ENCODE measurements at regions not wholly inside any gene's neighbourhood (a gene's known extent, or its start where the extent isn't known, plus 50 kb on each side); places are given as distances from the start of the nearest gene placed in this dataset.

DNA sequence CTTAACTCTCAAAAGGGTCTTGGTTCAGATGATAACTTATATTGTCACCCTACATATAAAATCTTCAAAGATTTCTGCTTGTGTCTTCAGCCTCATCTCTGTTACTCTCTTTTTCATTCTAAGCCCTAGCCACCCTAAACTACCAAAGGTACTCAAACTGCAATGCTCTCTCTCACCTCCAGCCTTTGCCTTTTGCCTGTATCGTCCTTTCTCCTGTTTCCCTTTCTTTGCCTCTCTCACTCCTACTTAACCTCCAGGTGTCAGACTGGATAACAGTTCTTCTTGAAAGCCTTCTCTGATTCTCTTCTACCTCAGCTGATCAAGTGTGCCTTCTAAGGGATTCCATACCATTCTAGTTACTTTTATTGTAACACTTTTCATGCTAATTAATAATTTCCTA lies 149.8 kb downstream of the SERPINI1 start:
- TF ChIP-seq, protein P1, sequence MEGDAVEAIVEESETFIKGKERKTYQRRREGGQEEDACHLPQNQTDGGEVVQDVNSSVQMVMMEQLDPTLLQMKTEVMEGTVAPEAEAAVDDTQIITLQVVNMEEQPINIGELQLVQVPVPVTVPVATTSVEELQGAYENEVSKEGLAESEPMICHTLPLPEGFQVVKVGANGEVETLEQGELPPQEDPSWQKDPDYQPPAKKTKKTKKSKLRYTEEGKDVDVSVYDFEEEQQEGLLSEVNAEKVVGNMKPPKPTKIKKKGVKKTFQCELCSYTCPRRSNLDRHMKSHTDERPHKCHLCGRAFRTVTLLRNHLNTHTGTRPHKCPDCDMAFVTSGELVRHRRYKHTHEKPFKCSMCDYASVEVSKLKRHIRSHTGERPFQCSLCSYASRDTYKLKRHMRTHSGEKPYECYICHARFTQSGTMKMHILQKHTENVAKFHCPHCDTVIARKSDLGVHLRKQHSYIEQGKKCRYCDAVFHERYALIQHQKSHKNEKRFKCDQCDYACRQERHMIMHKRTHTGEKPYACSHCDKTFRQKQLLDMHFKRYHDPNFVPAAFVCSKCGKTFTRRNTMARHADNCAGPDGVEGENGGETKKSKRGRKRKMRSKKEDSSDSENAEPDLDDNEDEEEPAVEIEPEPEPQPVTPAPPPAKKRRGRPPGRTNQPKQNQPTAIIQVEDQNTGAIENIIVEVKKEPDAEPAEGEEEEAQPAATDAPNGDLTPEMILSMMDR (IDR thresholded peaks at IDR 0.05; ENCODE audit: unreplicated experiment) = no peak
- H3K27ac Mint-ChIP-seq = no peak overlapping the region

DNA sequence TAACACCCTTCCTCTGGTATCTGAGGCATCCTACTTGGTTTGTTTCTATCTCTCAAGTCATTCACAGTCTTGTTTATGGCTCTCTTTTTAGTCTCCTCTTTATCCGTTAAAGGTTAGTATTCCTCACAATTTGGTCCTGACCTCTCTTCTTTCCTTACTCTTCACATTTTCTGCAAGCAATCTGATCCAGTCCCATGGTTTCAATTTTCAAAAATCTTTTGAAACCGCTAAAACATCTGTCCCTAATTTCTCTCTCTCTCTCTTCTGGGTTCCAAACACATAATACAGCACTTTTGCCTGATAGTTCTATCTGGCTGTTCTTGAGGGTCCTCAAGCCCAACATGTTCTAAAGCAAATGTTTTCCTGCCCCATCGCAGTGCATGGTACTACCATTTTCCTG lies 149.0 kb downstream of the SERPINI1 start:
- DNase-seq (ENCODE audit: low spot score in 2 of 2, unreplicated experiment in 2 of 2) = no peak
- Mint-ChIP-seq H3K4me1 (peaks cover 51% of the 10 kb centered on the region), H3K36me3 (no peaks in the 10 kb centered on the region), H3K4me3 (no peak overlapping the region), H3K9me3 (no peaks in the 10 kb centered on the region), H3K27ac (no peak overlapping the region), H3K27me3 (ENCODE audit: low read depth) (peaks cover 1% of the 10 kb centered on the region)
- TF ChIP-seq, protein P1 (IDR thresholded peaks at IDR 0.05; ENCODE audit: unreplicated experiment) = no peak

More for the DNA sequence above, 149.8 kb downstream of the SERPINI1 start:
- no peaks in the 10 kb centered on the region for H3K9me3 Mint-ChIP-seq
- no peak for DNase-seq (ENCODE audit: low spot score in 2 of 2, unreplicated experiment in 2 of 2)
- peaks cover 1% of the 10 kb centered on the region for H3K27me3 Mint-ChIP-seq (ENCODE audit: low read depth)
- no peaks in the 10 kb centered on the region for H3K36me3 Mint-ChIP-seq
- H3K4me3 Mint-ChIP-seq = no peak overlapping the region
- H3K4me1 Mint-ChIP-seq = peaks cover 48% of the 10 kb centered on the region

DNA sequence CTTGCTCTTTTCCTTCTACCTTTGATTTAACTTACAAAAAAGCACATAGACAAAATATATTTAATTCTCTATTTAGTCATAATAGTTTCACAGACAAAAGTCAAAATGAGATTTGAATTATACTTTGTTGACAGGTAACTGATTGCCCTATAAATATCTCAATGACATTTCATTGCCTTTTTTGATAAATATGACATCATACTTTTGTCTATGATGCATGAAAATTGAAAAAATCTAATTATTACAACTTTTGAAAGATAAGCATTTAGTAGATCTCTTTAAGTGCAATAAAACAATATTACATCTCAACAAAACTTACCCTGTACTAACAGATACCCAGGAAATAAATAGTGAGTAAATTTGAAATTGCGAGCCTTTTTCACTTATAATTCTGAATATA lies 147.9 kb downstream of the SERPINI1 start:
- H3K27me3 Mint-ChIP-seq (ENCODE audit: low read depth) = peaks cover 1% of the 10 kb centered on the region
- H3K4me3 Mint-ChIP-seq = no peak overlapping the region
- TF ChIP-seq, protein P1 (IDR thresholded peaks at IDR 0.05; ENCODE audit: unreplicated experiment) = no peak
- peaks cover 51% of the 10 kb centered on the region for H3K4me1 Mint-ChIP-seq
- H3K27ac Mint-ChIP-seq = no peak overlapping the region
- no peak for DNase-seq (ENCODE audit: low spot score in 2 of 2, unreplicated experiment in 2 of 2)
- H3K36me3 Mint-ChIP-seq = no peaks in the 10 kb centered on the region
- no peaks in the 10 kb centered on the region for H3K9me3 Mint-ChIP-seq

DNA sequence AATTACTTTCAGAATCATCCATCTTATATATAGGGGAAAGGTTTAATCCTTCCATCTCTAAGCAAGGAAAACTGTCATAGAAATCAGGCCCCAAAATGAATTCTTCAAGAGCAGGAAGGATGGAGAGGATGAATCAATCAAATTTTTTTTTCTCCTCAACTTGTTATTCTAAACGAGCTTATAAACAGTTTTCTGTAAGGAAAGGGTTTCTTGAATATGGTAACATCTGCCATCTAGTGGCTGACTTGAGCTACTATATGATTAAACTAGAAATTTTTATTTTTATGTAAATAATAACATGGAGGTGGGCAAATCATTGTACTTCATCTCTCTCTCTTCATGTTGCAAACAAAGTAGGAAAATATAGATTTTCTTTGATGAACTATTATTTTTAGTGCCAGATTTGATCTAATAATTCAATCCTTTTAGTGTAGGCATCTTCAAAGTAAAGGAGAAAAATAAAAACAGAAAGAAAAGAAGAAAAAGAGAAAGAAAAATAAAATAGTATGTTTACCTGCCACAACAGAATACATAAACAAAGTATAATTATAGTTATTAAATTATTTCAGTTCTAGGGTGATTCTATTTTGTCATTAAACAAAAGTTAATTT lies 146.6 kb downstream of the SERPINI1 start:
- Mint-ChIP-seq H3K27me3 (ENCODE audit: low read depth) (peaks cover 1% of the 10 kb centered on the region), H3K4me3 (no peak overlapping the region), H3K27ac (no peak overlapping the region), H3K9me3 (no peaks in the 10 kb centered on the region), H3K36me3 (no peaks in the 10 kb centered on the region), H3K4me1 (peaks cover 49% of the 10 kb centered on the region)
- no peak for DNase-seq (ENCODE audit: low spot score in 2 of 2, unreplicated experiment in 2 of 2)
- TF ChIP-seq, protein P1 (IDR thresholded peaks at IDR 0.05; ENCODE audit: unreplicated experiment) = peak; percentile 84

DNA sequence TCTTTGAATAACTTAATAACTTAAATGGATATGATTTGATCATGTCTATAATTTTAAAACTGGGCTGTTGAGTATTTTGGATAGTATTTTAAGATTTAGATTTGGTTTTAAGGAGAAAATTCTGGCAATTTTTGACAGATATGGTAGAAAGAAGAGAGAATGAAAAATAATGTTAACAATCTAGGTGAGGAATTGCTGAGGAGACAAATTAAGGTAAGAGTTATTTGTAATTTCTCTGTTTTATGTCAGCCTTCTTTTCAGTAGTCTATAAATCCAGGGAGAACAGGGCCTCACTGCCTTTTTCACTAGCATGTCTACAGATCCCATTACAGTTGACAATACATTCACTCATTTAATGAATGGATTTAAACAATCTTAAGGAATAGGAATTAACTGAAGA lies 144.7 kb downstream of the SERPINI1 start:
- Mint-ChIP-seq H3K4me3 (no peak overlapping the region), H3K36me3 (no peaks in the 10 kb centered on the region), H3K4me1 (peaks cover 46% of the 10 kb centered on the region), H3K27ac (no peak overlapping the region), H3K27me3 (ENCODE audit: low read depth) (no peaks in the 10 kb centered on the region), H3K9me3 (no peaks in the 10 kb centered on the region)
- DNase-seq (ENCODE audit: low spot score in 2 of 2, unreplicated experiment in 2 of 2) = no peak
- TF ChIP-seq, protein P1 (IDR thresholded peaks at IDR 0.05; ENCODE audit: unreplicated experiment) = no peak

Data from mesothelial cell of epicardium (in vitro differentiated cells).